Gastroesophageal sphincter (tissue), 3 donors: ENCODE measurements at regions not wholly inside any gene's neighbourhood (a gene's known extent, or its start where the extent isn't known, plus 50 kb on each side); places are given as distances from the start of the nearest gene placed in this dataset.

ENCODE experiments used
- POLR2A ChIP-seq, 2 donors: fragments of 450-650 bp; IDR thresholded peaks; one replicate each; pipeline ENCODE4 v1.6.1; 2017; ENCODE audit warnings: antibody characterized with exemption in 2 of 2, mild to moderate bottlenecking in 2 of 2, moderate library complexity in 1 of 2
- POLR2AphosphoS5 ChIP-seq: sonication (generic); formaldehyde crosslinking; IDR thresholded peaks from one replicate; pipeline ENCODE4 v1.6.1; 2017; ENCODE audit warnings: antibody characterized with exemption
- TF ChIP-seq, protein P1 (sequence below), 4 experiments: fragments of 200-600 bp in 2 of 4; fragments of 450-650 bp in 2 of 4; sonication (generic) in 1 of 4; IDR thresholded peaks; one replicate each; pipeline ENCODE4 v1.5.1; 2017 to 2019; ENCODE audit warnings: antibody characterized with exemption in 4 of 4, mild to moderate bottlenecking in 2 of 4, moderate library complexity in 2 of 4

DNA sequence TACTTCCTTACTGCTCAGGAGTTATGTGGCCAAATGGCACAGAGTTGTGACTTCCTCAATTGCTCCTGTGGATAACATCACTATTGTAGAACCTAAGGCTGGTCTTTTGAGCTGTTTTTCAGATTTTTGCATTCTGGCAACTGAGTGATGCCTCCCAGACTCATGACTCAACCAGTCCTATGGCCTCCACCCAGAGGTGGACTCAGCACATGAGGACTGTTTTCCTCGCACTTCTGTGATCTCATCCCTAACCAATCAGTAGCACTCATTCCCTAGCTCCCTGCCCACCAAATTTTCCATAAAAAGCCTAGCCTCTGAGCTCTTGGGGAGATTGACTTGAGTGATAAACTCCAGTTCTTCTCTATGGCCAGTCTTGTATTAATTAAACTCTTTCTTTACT lies 407.9 kb upstream of the TNP1 start:
- no peak for TF ChIP-seq POLR2A (IDR thresholded peaks at IDR 0.05)
- TF ChIP-seq, protein P1, sequence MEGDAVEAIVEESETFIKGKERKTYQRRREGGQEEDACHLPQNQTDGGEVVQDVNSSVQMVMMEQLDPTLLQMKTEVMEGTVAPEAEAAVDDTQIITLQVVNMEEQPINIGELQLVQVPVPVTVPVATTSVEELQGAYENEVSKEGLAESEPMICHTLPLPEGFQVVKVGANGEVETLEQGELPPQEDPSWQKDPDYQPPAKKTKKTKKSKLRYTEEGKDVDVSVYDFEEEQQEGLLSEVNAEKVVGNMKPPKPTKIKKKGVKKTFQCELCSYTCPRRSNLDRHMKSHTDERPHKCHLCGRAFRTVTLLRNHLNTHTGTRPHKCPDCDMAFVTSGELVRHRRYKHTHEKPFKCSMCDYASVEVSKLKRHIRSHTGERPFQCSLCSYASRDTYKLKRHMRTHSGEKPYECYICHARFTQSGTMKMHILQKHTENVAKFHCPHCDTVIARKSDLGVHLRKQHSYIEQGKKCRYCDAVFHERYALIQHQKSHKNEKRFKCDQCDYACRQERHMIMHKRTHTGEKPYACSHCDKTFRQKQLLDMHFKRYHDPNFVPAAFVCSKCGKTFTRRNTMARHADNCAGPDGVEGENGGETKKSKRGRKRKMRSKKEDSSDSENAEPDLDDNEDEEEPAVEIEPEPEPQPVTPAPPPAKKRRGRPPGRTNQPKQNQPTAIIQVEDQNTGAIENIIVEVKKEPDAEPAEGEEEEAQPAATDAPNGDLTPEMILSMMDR (IDR thresholded peaks at IDR 0.05): no peak
- TF ChIP-seq POLR2AphosphoS5: no peak
